GM12878 (cell line): ENCODE measurements at regions not wholly inside any gene's neighbourhood (a gene's known extent, or its start where the extent isn't known, plus 50 kb on each side); places are given as distances from the start of the nearest gene placed in this dataset.

ENCODE experiments used
- CBX3 ChIP-seq: fragments of 200-600 bp; sonication (generic); IDR thresholded peaks from 2 replicates; pipeline ENCODE4 v1.6.1; 2016; ENCODE audit warnings: low read depth, borderline replicate concordance
- EZH2 ChIP-seq: IDR thresholded peaks from 2 replicates; pipeline ENCODE4 v1.6.1; 2012; ENCODE audit warnings: low read depth, mild to moderate bottlenecking, control low read depth, inconsistent platforms, low read length, borderline replicate concordance; ENCODE audit not compliant: control insufficient read depth
- FOXK2 ChIP-seq: fragments of 450-650 bp; IDR thresholded peaks from 2 replicates; pipeline ENCODE4 v1.6.1; 2017; ENCODE audit warnings: mild to moderate bottlenecking, moderate library complexity
- FOXM1 ChIP-seq: IDR thresholded peaks from 2 replicates; pipeline ENCODE4 v1.6.1; 2012; ENCODE audit warnings: low read depth, mild to moderate bottlenecking, inconsistent platforms, low read length, moderate library complexity
- RELA ChIP-seq: fragments of 450-650 bp; IDR thresholded peaks from 2 replicates; pipeline ENCODE4 v1.8.0; 2014; ENCODE audit warnings: borderline replicate concordance; ENCODE audit not compliant: partially characterized antibody
- SUPT20H ChIP-seq: IDR thresholded peaks from 2 replicates; pipeline ENCODE4 v1.6.1; 2011; ENCODE audit warnings: low read depth, mild to moderate bottlenecking, low read length, moderate library complexity, borderline replicate concordance; ENCODE audit not compliant: control insufficient read depth
- TAF1 ChIP-seq: IDR thresholded peaks from 2 replicates; pipeline ENCODE4 v1.6.1; 2011; ENCODE audit warnings: mild to moderate bottlenecking, low read depth, low read length, borderline replicate concordance
- YY1 ChIP-seq: IDR thresholded peaks from 2 replicates; pipeline ENCODE4 v1.6.1; 2011; ENCODE audit warnings: low read depth, mild to moderate bottlenecking, low read length
- TF ChIP-seq, protein P1 (sequence below): IDR thresholded peaks from 2 replicates; pipeline ENCODE4 v1.6.1; 2012; ENCODE audit warnings: mild to moderate bottlenecking, low read depth, low read length

DNA sequence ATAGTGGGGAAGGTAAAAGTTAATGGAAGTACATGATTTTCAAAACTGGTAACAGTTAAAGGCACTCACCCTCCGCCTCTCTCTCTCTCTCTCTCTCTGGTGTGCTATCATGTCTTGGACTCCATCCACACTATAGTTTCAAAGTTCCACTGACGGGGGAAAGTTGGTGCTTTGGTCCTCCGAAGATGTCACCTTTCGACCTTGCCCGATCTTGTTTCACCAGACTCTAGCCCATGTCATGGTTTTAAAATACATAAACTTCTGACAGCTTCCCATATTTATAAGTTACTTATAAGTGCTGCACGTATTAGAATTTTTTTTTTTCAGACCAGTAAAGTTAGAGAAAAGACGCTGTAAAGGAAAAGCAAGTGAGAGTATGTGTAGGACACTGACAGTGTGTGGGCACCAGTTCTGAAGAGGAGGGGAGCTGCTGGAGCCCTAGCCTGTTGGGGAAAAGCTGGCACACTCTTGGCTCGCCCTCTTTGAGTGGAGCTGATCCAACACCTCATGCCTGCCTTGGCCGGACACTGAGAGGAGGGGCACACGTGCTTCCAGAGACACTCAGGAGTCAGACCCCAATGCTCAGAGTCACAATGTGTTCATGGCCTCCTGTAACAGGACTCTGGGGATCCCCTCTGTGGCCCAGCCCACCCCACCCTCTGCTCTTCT, 200.5 kb upstream of the TPM1 start:
- no peak for TF ChIP-seq RELA
- no peak for TF ChIP-seq TAF1
- no peak for TF ChIP-seq EZH2
- TF ChIP-seq, protein P1, sequence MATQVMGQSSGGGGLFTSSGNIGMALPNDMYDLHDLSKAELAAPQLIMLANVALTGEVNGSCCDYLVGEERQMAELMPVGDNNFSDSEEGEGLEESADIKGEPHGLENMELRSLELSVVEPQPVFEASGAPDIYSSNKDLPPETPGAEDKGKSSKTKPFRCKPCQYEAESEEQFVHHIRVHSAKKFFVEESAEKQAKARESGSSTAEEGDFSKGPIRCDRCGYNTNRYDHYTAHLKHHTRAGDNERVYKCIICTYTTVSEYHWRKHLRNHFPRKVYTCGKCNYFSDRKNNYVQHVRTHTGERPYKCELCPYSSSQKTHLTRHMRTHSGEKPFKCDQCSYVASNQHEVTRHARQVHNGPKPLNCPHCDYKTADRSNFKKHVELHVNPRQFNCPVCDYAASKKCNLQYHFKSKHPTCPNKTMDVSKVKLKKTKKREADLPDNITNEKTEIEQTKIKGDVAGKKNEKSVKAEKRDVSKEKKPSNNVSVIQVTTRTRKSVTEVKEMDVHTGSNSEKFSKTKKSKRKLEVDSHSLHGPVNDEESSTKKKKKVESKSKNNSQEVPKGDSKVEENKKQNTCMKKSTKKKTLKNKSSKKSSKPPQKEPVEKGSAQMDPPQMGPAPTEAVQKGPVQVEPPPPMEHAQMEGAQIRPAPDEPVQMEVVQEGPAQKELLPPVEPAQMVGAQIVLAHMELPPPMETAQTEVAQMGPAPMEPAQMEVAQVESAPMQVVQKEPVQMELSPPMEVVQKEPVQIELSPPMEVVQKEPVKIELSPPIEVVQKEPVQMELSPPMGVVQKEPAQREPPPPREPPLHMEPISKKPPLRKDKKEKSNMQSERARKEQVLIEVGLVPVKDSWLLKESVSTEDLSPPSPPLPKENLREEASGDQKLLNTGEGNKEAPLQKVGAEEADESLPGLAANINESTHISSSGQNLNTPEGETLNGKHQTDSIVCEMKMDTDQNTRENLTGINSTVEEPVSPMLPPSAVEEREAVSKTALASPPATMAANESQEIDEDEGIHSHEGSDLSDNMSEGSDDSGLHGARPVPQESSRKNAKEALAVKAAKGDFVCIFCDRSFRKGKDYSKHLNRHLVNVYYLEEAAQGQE = no peak
- no peak for TF ChIP-seq CBX3
- no peak for TF ChIP-seq YY1
- no peak for TF ChIP-seq FOXK2
- no peak for TF ChIP-seq SUPT20H
- no peak for TF ChIP-seq FOXM1
